Stimulated activated CD8-positive, alpha-beta memory T cell treated with anti-CD3 and anti-CD28 coated beads, Interleukin-15, amount 100 ng/mL, for 24 hours (primary cell): ENCODE measurements at regions not wholly inside any gene's neighbourhood (a gene's known extent, or its start where the extent isn't known, plus 50 kb on each side); places are given as distances from the start of the nearest gene placed in this dataset.

Experiments used
- DNase-seq: peaks from one replicate; pipeline ENCODE4 v3.0.0-alpha.2; 2020; ENCODE audit warnings: low read depth

GRCh38 chr5:167233507-167234220, 1057.8 kb upstream of the WWC1 start:
- DNase-seq: no peak

DNA sequence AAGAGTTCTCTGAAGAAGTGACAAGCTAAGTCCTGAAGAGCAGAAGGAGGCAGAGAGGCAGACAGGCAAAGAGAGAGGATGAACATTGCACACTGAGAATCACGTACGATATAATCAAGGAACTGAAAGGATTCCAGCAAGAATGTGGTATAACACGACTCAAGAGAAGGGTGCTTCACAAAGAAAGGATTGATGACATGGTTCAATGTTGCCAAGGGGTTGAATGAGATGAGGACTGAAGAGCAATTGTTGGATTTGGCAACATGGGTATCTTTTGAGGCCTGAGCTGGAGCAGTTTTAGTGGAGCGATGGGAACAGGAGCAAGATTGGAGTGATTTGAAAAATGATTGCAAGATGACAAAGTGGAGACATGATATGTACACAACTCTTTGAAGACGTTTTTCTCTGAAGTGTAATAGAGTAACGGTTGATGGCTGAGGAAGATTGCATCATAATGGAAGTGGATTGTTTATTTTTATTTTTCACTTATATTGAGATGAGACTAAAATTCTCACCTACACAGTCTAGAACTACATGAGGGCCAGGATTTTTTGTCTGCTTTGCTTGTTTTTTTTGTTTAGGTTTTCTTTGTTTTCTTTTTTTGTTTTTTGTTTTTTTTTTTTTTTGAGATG, 1049.9 kb upstream of the WWC1 start:
- no peak for DNase-seq

- no peak for DNase-seq
These were observed 1048.7 kb upstream of the WWC1 start for GRCh38 chr5:167242701-167243100.

DNA sequence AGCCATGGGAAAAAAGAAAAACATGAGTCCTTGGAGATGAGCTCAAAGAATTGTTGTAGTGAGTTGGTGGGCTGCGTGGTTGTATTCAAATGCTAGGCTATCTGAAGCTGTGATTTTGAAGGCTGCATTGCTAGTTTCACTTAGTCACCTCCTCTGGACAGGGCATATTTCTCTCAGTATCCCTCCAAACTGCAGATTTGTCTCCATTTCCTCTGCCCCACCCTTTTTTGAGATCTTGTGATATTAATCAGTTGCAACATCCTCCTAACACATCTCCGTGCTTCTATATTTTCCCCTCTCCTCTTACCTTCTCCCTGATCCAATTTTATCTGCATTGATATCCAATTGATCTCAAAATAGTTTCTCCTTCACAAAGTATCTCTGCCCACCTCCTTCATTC, 1048.0 kb upstream of the WWC1 start:
- DNase-seq: no peak

DNA sequence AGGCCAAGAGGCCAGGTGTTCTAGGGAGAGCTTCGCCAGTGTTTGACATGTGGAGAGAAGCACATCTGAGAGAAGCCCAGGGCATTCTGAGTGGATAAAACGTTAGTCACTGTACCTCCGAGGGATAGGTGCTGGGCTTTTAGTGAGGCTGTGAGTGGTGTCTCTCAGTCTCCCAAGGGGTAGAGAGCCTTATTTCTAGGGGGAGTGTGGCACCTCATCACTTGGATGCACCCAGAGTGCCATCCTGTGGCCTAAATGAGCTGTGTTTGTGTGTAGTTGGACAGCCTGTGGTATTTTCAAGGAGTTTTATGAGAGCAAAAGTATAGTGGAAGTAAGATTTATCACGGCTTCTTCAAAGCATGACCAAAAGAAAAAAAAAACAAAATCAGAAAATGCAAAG, 1046.9 kb upstream of the WWC1 start:
- no peak for DNase-seq

DNA sequence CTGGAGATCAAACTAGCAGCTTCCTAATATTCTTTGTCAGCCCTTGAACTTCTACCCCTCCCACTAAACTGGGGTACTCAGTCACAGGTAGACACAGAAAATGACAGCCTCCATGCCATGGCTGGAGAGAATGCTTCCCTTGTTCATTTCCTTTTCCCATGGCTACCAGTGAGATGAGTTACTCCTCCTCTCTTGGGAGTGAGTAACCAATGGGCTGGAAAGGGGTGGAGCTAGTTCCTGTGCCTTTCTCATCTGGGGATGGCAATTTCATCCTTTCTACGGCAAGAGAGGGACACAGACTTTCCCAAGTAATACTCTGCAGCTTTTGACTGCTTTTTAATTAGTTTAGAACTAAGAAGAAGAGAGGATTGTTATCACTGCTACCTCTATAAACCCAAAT, 1045.6 kb upstream of the WWC1 start:
- no peak for DNase-seq

GRCh38 chr5:167247816-167248215, 1043.6 kb upstream of the WWC1 start:
- DNase-seq: no peak

GRCh38 chr5:167248257-167248656, 1043.2 kb upstream of the WWC1 start:
- no peak for DNase-seq

GRCh38 chr5:167250996-167251395, 1040.4 kb upstream of the WWC1 start:
- DNase-seq: no peak

DNA sequence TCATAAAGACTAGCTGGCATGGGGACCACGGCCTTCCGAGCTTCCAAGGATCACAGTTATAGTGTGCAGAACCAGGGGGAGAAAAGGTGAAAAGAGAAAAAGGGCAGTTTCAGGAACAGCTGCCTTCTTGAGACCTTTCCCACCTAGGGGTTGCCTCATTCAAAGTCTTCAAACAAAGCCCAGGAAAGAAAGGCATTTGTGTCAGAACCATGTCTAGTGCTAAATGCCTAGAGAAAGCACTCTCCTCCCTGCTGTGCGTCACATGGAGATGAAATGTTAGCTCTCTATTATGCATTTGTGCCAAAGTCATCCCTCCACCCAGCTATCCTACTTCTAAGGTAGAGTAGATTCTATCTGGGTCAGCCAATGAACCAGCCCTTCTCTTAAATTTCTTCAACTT, 1037.3 kb upstream of the WWC1 start:
- no peak for DNase-seq

DNA sequence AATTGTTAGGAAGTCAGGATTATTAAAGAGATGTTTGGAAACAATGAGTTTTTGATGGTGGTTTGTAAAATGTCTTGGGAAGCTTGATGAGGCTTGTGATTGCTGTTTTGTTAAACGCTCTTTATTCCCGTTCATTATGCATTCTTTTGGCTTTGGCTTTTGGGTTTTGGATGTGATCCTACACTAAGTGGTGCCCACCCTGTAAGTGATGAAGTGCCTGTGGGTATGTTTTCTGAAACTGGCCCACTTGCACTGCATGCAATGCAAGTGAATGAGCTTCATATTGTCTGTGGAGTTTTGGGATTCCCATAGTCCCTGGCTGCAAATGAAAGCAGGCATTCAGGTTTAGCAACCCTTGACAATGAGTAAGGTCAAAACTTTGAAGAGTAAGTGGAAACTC, 1035.5 kb upstream of the WWC1 start:
- no peak for DNase-seq

- DNase-seq: no peak
These were observed 1031.6 kb upstream of the WWC1 start for GRCh38 chr5:167259806-167260205.

GRCh38 chr5:167261309-167262100, 1029.9 kb upstream of the WWC1 start:
- no peak for DNase-seq

GRCh38 chr5:167263185-167263584, 1028.3 kb upstream of the WWC1 start:
- DNase-seq: no peak

GRCh38 chr5:167264348-167264747, 1027.1 kb upstream of the WWC1 start:
- no peak for DNase-seq

- DNase-seq: no peak
These were observed 1023.1 kb upstream of the WWC1 start for GRCh38 chr5:167268337-167268736.

GRCh38 chr5:167269146-167269545, 1022.3 kb upstream of the WWC1 start:
- DNase-seq: no peak

DNA sequence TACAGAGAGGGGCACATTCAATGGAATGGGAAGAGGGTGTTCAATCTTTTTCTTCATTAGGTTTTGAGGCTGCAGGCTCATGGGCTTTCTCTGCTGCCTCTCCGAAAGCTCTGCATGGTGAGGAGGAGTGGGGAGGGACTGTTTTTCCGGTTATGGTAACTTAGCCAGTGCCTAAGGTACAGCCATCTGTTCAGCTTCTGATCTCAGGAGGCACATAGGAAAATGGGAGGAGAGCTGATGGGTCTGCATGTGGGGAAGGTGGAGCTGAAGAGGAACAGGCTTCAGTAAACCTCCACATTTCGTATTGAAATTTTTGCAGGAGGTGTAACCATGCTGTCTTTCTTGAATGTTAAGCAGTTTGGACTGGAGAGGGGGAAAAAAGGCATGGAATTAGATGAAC, 1020.4 kb upstream of the WWC1 start:
- no peak for DNase-seq

DNA sequence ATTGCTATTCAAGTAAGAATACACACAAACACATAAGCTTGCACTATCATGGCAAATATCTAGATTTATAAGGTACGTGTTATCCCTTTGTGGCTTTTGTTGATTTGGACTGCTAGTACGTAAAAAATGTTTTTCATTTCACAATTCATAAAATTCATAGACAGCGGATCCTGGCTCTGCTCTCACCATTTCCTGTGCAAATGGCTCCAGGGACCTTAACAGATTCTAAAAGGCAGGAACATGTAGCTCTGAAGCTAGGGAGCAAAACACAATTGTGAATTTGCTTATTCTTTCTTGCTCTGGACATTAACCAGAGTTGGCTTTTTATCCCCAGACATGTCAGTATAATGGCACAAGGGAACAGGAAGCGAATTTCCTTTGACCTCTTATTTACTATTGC, 1019.9 kb upstream of the WWC1 start:
- no peak for DNase-seq

DNA sequence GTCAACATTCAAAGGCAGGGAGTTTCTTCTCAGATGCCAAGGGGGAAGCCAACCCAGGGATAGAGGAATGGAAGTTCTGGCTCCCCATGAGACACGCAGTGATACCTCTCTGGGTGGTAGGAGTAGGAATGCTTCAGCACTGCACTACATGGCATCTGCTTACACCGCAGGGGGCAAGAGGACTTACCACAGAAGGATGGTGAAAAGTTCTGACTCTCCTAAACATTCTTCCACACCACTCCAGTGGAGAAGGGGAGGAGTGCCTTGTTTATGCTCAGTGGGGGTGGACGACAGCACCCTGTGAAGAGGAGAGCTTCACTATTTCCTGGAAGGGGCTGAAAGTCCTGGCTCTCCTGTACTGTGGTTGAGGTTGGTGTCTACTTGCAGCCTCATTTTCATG, 1011.3 kb upstream of the WWC1 start:
- DNase-seq: no peak

- DNase-seq: no peak
These were observed 1009.5 kb upstream of the WWC1 start for GRCh38 chr5:167281925-167282324.

DNA sequence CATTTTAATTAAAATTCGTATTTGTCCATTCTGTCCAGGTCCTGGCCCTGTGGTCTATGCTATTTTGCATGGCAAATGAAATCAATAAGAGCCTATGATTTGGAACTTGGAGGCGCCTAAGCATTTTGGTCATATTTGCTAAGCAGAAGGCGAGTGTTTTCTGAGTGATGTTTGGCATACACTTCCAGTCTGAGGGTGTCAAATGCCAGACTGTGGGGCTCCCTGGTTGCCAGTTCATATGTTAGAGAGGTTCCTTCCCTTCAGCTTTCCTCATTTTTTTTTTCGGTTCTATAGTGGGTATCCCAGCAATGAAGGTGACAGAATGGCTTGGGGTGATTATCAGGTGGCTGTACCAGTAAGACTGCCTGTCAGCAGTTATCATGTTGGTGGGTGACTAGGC, 1007.8 kb upstream of the WWC1 start:
- no peak for DNase-seq

DNA sequence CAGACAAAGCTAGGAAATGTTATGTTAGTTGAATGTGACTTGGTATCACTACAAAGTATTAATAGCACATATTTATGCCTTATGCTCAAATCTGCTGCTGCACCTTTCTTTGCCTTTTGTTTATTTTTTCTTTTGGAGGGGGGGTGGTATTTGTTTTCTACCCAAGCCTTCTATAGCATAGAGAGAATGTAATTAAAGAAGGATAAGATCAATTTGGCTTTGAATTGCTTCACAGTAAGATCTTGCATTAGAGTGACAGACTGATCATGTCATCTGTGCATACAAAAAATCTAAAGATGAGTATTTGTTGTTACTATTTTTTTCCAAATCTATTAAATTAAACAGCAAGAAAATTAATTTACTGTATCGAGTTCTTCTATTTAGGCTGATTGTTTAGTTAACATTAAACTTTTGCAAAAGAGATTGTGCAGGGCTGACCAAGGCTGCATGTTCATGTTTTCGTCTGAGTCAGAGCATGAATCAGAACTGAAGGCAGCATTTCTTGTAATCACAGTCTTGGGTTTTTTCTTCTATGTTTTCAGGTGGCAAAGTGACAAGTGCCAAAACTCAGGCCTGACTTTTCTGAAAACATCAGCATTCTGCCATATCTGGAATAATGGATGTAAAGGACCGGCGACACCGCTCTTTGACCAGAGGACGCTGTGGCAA, 1007.1 kb upstream of the WWC1 start:
- DNase-seq: no peak
